SK-N-SH treated with all-trans-retinoic acid at 6 μM for 48 hours (cell line): ENCODE measurements at regions not wholly inside any gene's neighbourhood (a gene's known extent, or its start where the extent isn't known, plus 50 kb on each side); places are given as distances from the start of the nearest gene placed in this dataset.

Source experiments
- BACH2 ChIP-seq: fragments of 250-450 bp; sonication (Bioruptor Pico); IDR thresholded peaks from 2 replicates; pipeline ENCODE4 v1.9.0; 2021; ENCODE audit warnings: mild to moderate bottlenecking, borderline replicate concordance
- CSDC2 ChIP-seq: fragments of 250-450 bp; sonication (Bioruptor Pico); IDR thresholded peaks from 2 replicates; pipeline ENCODE4 v1.5.0; 2020; ENCODE audit warnings: mild to moderate bottlenecking, moderate library complexity
- ESRRG ChIP-seq: fragments of 250-450 bp; sonication (Bioruptor Pico); IDR thresholded peaks from 2 replicates; pipeline ENCODE4 v1.6.1; 2021; ENCODE audit warnings: mild to moderate bottlenecking
- ISL1 ChIP-seq: fragments of 250-450 bp; sonication (Bioruptor Pico); IDR thresholded peaks from 2 replicates; pipeline ENCODE4 v2.1.2; 2022; ENCODE audit warnings: mild to moderate bottlenecking, moderate library complexity
- OSR1 ChIP-seq: fragments of 250-450 bp; sonication (Bioruptor Pico); IDR thresholded peaks from 2 replicates; pipeline ENCODE4 v1.8.0; 2022; ENCODE audit warnings: moderate library complexity, mild to moderate bottlenecking, inconsistent platforms
- SNAI2 ChIP-seq: fragments of 250-450 bp; sonication (Bioruptor Pico); IDR thresholded peaks from 2 replicates; pipeline ENCODE4 v1.5.0; 2020; ENCODE audit warnings: mild to moderate bottlenecking, moderate library complexity
- TOX ChIP-seq: fragments of 250-450 bp; sonication (Bioruptor Pico); IDR thresholded peaks from 2 replicates; pipeline ENCODE4 v1.8.0; 2021; ENCODE audit warnings: mild to moderate bottlenecking, moderate library complexity, borderline replicate concordance
- ZFP3 ChIP-seq: fragments of 250-450 bp; sonication (Bioruptor Pico); IDR thresholded peaks from 2 replicates; pipeline ENCODE4 v1.5.0; 2020; ENCODE audit warnings: mild to moderate bottlenecking, moderate library complexity
- ZNF565 ChIP-seq: fragments of 450-650 bp; formaldehyde crosslinking; conservative IDR thresholded peaks from 2 replicates; pipeline ENCODE4 v1.5.0; 2020; ENCODE audit warnings: low read depth, mild to moderate bottlenecking, moderate library complexity
- ZNF70 ChIP-seq: fragments of 450-650 bp; formaldehyde crosslinking; IDR thresholded peaks from 2 replicates; pipeline ENCODE4 v1.5.0; 2020; ENCODE audit warnings: mild to moderate bottlenecking, moderate library complexity
- TF ChIP-seq, protein P1 (sequence below): fragments of 250-450 bp; sonication (Bioruptor Pico); IDR thresholded peaks from 2 replicates; pipeline ENCODE4 v1.8.0; 2020; ENCODE audit warnings: mild to moderate bottlenecking, moderate library complexity, borderline replicate concordance
- TF ChIP-seq, protein P2 (sequence below): fragments of 250-450 bp; sonication (Bioruptor Pico); IDR thresholded peaks from 2 replicates; pipeline ENCODE4 v1.5.1; 2020; ENCODE audit warnings: low read depth, mild to moderate bottlenecking, moderate library complexity

DNA sequence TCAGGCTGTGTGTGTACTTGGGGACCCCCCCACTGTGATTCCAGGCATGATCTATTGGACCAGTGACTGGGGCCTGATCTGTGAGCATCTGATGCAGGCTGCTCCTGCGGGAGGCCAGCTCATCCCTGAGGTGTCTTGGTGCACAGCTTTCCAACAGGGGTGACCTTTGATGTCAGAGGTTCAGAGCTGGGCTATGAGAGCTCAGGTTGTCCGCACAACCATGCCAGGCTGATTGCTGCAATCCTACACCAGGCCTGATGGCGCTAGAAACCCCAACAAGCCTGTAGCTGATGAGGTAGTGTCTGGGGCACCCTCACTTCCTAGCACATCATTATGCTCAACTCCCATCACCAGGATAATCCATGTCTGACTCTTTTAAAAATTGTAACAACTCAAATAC lies 56.1 kb upstream of the CACNA2D3 start:
- TF ChIP-seq ESRRG (CRISPR knock-in tag) (no peak), ZNF70 (CRISPR knock-in tag) (no peak), ZNF565 (no peak), CSDC2 (CRISPR knock-in tag) (no peak), ZFP3 (CRISPR knock-in tag) (no peak), SNAI2 (CRISPR knock-in tag) (no peak), TOX (CRISPR knock-in tag) (no peak), ISL1 (no peak), OSR1 (CRISPR knock-in tag) (no peak), BACH2 (CRISPR knock-in tag) (no peak)
- TF ChIP-seq, protein P1, sequence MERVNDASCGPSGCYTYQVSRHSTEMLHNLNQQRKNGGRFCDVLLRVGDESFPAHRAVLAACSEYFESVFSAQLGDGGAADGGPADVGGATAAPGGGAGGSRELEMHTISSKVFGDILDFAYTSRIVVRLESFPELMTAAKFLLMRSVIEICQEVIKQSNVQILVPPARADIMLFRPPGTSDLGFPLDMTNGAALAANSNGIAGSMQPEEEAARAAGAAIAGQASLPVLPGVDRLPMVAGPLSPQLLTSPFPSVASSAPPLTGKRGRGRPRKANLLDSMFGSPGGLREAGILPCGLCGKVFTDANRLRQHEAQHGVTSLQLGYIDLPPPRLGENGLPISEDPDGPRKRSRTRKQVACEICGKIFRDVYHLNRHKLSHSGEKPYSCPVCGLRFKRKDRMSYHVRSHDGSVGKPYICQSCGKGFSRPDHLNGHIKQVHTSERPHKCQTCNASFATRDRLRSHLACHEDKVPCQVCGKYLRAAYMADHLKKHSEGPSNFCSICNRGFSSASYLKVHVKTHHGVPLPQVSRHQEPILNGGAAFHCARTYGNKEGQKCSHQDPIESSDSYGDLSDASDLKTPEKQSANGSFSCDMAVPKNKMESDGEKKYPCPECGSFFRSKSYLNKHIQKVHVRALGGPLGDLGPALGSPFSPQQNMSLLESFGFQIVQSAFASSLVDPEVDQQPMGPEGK (CRISPR knock-in tag), result no peak
- TF ChIP-seq, protein P2, sequence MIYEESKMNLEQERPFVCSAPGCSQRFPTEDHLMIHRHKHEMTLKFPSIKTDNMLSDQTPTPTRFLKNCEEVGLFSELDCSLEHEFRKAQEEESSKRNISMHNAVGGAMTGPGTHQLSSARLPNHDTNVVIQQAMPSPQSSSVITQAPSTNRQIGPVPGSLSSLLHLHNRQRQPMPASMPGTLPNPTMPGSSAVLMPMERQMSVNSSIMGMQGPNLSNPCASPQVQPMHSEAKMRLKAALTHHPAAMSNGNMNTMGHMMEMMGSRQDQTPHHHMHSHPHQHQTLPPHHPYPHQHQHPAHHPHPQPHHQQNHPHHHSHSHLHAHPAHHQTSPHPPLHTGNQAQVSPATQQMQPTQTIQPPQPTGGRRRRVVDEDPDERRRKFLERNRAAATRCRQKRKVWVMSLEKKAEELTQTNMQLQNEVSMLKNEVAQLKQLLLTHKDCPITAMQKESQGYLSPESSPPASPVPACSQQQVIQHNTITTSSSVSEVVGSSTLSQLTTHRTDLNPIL (CRISPR knock-in tag), result no peak
